SK-N-MC (cell line): ENCODE measurements at regions not wholly inside any gene's neighbourhood (a gene's known extent, or its start where the extent isn't known, plus 50 kb on each side); places are given as distances from the start of the nearest gene placed in this dataset.

Source experiments
- DNase-seq: peaks from one replicate; pipeline ENCODE4 v3.0.0-alpha.2; 2011; ENCODE audit warnings: low read depth, low spot score
- H3K27ac ChIP-seq: fragments of 200-600 bp; sonication (generic); 2 replicates; pipeline ENCODE4 v1.5.1; 2016; ENCODE audit warnings: mixed run types
- H3K36me3 ChIP-seq: fragments of 200-600 bp; sonication (generic); 2 replicates; pipeline ENCODE4 v1.6.1; 2017; ENCODE audit warnings: antibody characterized with exemption, low read length, mixed read lengths; ENCODE audit not compliant: insufficient read depth
- H3K4me3 ChIP-seq: fragments of 200-600 bp; sonication (generic); 2 replicates; pipeline ENCODE4 v1.5.1; 2016
- H3K9ac ChIP-seq: fragments of 200-600 bp; sonication (generic); 2 replicates; pipeline ENCODE4 v1.8.0; 2017; ENCODE audit warnings: mixed run types, mixed read lengths; ENCODE audit not compliant: insufficient read length
- H3K9me3 ChIP-seq: fragments of 200-600 bp; sonication (generic); 2 replicates; pipeline ENCODE4 v1.6.1; 2017; ENCODE audit warnings: low read depth, mild to moderate bottlenecking, antibody characterized with exemption, low read length, moderate library complexity, mixed read lengths
- EZH2 ChIP-seq: fragments of 200-600 bp; sonication (generic); IDR thresholded peaks from one replicate; pipeline ENCODE4 v1.6.1; 2017; ENCODE audit warnings: antibody characterized with exemption
- FOXP2 ChIP-seq: optimal IDR thresholded peaks from 2 replicates; pipeline ENCODE3; 2011; ENCODE audit warnings: mild to moderate bottlenecking, moderate library complexity; ENCODE audit not compliant: insufficient read depth; ENCODE audit errors: extremely low read length, control extremely low read depth
- POLR2AphosphoS5 ChIP-seq: IDR thresholded peaks from 2 replicates; pipeline ENCODE4 v1.6.1; 2012; ENCODE audit warnings: mild to moderate bottlenecking, low read depth, low read length, borderline replicate concordance

GRCh38 chr2:226561962-226562361, 237.7 kb downstream of the IRS1 start:
- Histone ChIP-seq H3K4me3 (no peak overlapping the region), H3K27ac (no peak overlapping the region), H3K36me3 (no peaks in the 10 kb centered on the region), H3K9me3 (no peaks in the 10 kb centered on the region; the same call in 1 of the 2 replicates), H3K9ac (no peak overlapping the region)
- TF ChIP-seq POLR2AphosphoS5, result no peak
- TF ChIP-seq EZH2, result no peak
- TF ChIP-seq FOXP2, result no peak
- DNase-seq, result no peak

- Histone ChIP-seq H3K36me3 (no peaks in the 10 kb centered on the region), H3K27ac (no peak overlapping the region), H3K9ac (no peak overlapping the region), H3K9me3 (no peaks in the 10 kb centered on the region; the same call in 1 of the 2 replicates), H3K4me3 (no peak overlapping the region)
- DNase-seq, result no peak
- no peak for TF ChIP-seq FOXP2
- no peak for TF ChIP-seq EZH2
- TF ChIP-seq POLR2AphosphoS5, result no peak
These were observed 239.3 kb downstream of the IRS1 start for GRCh38 chr2:226560325-226560724.

- DNase-seq, result no peak
- Histone ChIP-seq H3K9me3 (no peaks in the 10 kb centered on the region), H3K4me3 (no peak overlapping the region), H3K9ac (no peak overlapping the region), H3K36me3 (no peaks in the 10 kb centered on the region), H3K27ac (no peak overlapping the region)
- TF ChIP-seq FOXP2 (no peak), POLR2AphosphoS5 (no peak), EZH2 (no peak)
These were observed 240.1 kb downstream of the IRS1 start for GRCh38 chr2:226559536-226559935.

- DNase-seq, result no peak
- no peaks in the 10 kb centered on the region for H3K9me3 ChIP-seq
- H3K27ac ChIP-seq, result no peak overlapping the region
- no peak overlapping the region for H3K9ac ChIP-seq
- TF ChIP-seq EZH2 (no peak), POLR2AphosphoS5 (no peak), FOXP2 (no peak)
- H3K4me3 ChIP-seq, result no peak overlapping the region
- no peaks in the 10 kb centered on the region for H3K36me3 ChIP-seq
These were observed 241.2 kb downstream of the IRS1 start for GRCh38 chr2:226558418-226558817.

- TF ChIP-seq FOXP2, result no peak
- TF ChIP-seq POLR2AphosphoS5, result no peak
- TF ChIP-seq EZH2, result no peak
- Histone ChIP-seq H3K27ac (no peak overlapping the region), H3K9me3 (no peaks in the 10 kb centered on the region), H3K4me3 (no peak overlapping the region), H3K36me3 (no peaks in the 10 kb centered on the region), H3K9ac (no peak overlapping the region)
- no peak for DNase-seq
These were observed 243.6 kb downstream of the IRS1 start for GRCh38 chr2:226556050-226556449.

GRCh38 chr2:226554701-226555100, 244.9 kb downstream of the IRS1 start:
- Histone ChIP-seq H3K36me3 (no peaks in the 10 kb centered on the region), H3K4me3 (no peak overlapping the region), H3K9me3 (no peaks in the 10 kb centered on the region), H3K27ac (no peak overlapping the region), H3K9ac (no peak overlapping the region)
- DNase-seq, result no peak
- TF ChIP-seq EZH2, result no peak
- no peak for TF ChIP-seq POLR2AphosphoS5
- no peak for TF ChIP-seq FOXP2

- no peak overlapping the region for H3K27ac ChIP-seq
- H3K36me3 ChIP-seq, result no peaks in the 10 kb centered on the region
- TF ChIP-seq FOXP2 (no peak), POLR2AphosphoS5 (no peak), EZH2 (no peak)
- H3K4me3 ChIP-seq, result no peak overlapping the region
- no peak overlapping the region for H3K9ac ChIP-seq
- H3K9me3 ChIP-seq, result no peaks in the 10 kb centered on the region
- DNase-seq, result no peak
These were observed 246.3 kb downstream of the IRS1 start for GRCh38 chr2:226553333-226553732.

- Histone ChIP-seq H3K36me3 (no peaks in the 10 kb centered on the region), H3K27ac (no peak overlapping the region), H3K9me3 (no peaks in the 10 kb centered on the region), H3K9ac (no peak overlapping the region), H3K4me3 (no peak overlapping the region)
- TF ChIP-seq FOXP2 (no peak), EZH2 (no peak), POLR2AphosphoS5 (no peak)
- DNase-seq, result no peak
These were observed 246.9 kb downstream of the IRS1 start for GRCh38 chr2:226552571-226553285.

GRCh38 chr2:226551522-226552250, 247.9 kb downstream of the IRS1 start:
- H3K36me3 ChIP-seq, result no peaks in the 10 kb centered on the region
- no peak overlapping the region for H3K27ac ChIP-seq
- H3K4me3 ChIP-seq, result no peak overlapping the region
- TF ChIP-seq POLR2AphosphoS5 (no peak), FOXP2 (no peak), EZH2 (no peak)
- no peak for DNase-seq
- H3K9me3 ChIP-seq, result no peaks in the 10 kb centered on the region
- H3K9ac ChIP-seq, result no peak overlapping the region
